NT2/D1 (cell line): ENCODE measurements at regions not wholly inside any gene's neighbourhood (a gene's known extent, or its start where the extent isn't known, plus 50 kb on each side); places are given as distances from the start of the nearest gene placed in this dataset.
"Not testable (repeated sequence)": the region's sequence is repeated elsewhere in the genome, so short reads cannot be mapped to it uniquely, and the experiment has no call there.

Experiments used
- DNase-seq: peaks from one replicate; pipeline ENCODE4 v3.0.0-alpha.2; 2011; ENCODE audit warnings: low read depth, low spot score
- H3K27me3 ChIP-seq: 2 replicates; pipeline ENCODE4 v1.6.0; 2011; ENCODE audit warnings: mild to moderate bottlenecking; ENCODE audit not compliant: insufficient read length, insufficient read depth
- H3K36me3 ChIP-seq: 2 replicates; pipeline ENCODE4 v1.6.1; 2011; ENCODE audit warnings: mild to moderate bottlenecking, low read length, mixed read lengths; ENCODE audit not compliant: insufficient read depth, insufficient read length
- H3K4me1 ChIP-seq: 2 replicates; pipeline ENCODE4 v1.5.1; 2011; ENCODE audit not compliant: insufficient read depth, insufficient read length
- H3K4me3 ChIP-seq: 2 replicates; pipeline ENCODE4 v1.5.1; 2011; ENCODE audit warnings: low read depth; ENCODE audit not compliant: insufficient read length
- H3K9ac ChIP-seq: 2 replicates; pipeline ENCODE4 v1.6.0; 2011; ENCODE audit warnings: low read depth; ENCODE audit not compliant: insufficient read length
- H3K9me3 ChIP-seq: 2 replicates; pipeline ENCODE4 v1.5.1; 2011; ENCODE audit warnings: mild to moderate bottlenecking, low read length; ENCODE audit not compliant: insufficient read depth
- SUZ12 ChIP-seq: IDR thresholded peaks from 2 replicates; pipeline ENCODE4 v1.6.1; 2011; ENCODE audit not compliant: insufficient read length, insufficient read depth; ENCODE audit errors: extremely low read depth
- YY1 ChIP-seq: IDR thresholded peaks from 2 replicates; pipeline ENCODE4 v1.6.1; 2011; ENCODE audit not compliant: insufficient read length, insufficient read depth
- ZNF274 ChIP-seq: IDR thresholded peaks from 2 replicates; pipeline ENCODE4 v1.6.1; 2011; ENCODE audit warnings: mild to moderate bottlenecking, low read depth, low read length

DNA sequence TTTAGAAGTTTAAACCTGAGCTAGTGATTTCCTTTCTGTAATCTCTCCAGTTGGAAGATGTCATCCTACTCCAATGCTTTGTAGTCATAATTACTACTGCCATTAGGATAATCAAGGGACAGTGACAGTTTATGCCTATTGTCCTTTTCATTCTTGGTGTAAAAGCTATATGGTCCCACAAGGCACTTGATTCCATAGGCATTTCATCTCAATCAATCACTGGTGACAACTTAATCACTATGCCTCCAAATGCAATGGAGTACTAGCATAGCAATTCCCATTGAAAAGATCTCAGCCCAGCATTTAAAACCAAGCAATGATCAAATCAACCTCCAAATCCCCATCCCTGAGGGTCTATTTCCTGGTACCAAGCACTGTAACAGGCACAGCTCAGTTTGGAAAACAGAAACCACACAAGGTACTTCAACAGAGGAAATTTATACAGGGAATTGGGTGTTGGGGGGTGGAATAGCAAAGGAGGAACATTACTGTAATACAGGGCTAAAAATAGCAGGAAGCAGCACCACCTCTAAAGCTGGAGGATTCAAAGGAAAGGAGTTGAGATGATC is 51.0 kb downstream of the FHIP2A start:
- Histone ChIP-seq H3K9me3 (no peaks in the 10 kb centered on the region), H3K27me3 (no peaks in the 10 kb centered on the region), H3K4me1 (no peaks in the 10 kb centered on the region), H3K4me3 (no peak overlapping the region), H3K9ac (no peak overlapping the region), H3K36me3 (no peaks in the 10 kb centered on the region)
- TF ChIP-seq SUZ12 (no peak), ZNF274 (no peak)
- no peak for DNase-seq

DNA sequence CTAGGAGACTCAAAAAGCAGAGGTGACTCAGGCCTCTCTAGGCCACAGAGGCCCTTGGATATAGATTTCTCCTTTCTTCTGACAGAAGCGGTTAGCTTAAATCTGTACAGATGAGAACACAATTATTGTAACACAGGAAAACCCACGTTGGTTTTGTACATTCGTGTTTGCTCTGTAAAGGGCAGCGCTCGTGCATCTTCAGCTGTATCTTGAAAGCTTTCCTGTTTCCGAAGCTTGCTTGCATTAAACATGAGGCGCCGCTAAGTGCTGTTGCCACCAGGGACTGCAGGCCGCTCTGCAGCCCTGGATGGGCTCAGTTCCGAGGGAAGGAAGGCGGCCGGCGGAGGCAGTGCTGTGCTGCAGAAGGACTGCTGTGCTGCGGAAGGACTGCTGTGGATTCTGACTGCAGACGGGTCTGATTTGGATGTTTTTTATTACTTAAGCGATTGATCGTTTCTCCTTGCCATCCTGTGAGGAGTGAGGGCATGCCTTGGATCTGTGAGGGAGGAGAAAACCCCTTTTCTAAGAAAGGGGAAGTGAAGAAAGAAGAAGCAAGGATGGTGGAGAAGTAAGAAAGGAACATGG is 53.3 kb downstream of the FHIP2A start:
- Histone ChIP-seq H3K9me3 (no peaks in the 10 kb centered on the region), H3K4me3 (no peak overlapping the region), H3K4me1 (no peaks in the 10 kb centered on the region), H3K27me3 (no peaks in the 10 kb centered on the region), H3K36me3 (no peaks in the 10 kb centered on the region), H3K9ac (no peak overlapping the region)
- TF ChIP-seq SUZ12 (no peak), ZNF274 (no peak), YY1 (no peak)
- peak; percentile 52 for DNase-seq

DNA sequence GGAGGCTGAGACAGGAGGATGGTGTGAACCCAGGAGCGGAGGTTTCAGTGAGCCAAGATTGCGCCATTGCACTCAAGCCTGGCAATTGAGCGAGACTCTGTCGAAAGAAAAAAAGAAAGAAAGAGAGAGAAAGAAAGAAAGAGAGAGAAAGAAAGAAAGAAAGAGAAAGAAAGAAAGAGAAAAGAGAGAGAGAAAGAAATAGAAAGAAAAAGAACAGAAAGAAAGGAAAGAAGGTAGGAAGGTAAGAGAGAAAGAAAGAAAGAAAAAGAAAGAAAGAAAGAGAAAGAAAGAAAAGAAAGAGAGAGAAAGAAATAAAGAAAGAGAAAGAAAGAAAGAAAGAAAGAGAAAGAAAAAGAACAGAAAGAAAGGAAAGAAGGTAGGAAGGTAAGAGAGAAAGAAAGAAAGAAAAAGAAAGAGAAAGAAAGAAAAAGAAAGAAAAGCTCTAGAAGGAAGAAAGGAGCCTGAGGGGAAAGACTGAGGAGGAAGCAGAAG is 54.1 kb downstream of the FHIP2A start:
- not testable (repeated sequence) for H3K9ac ChIP-seq, H3K4me3 ChIP-seq, H3K9me3 ChIP-seq, H3K4me1 ChIP-seq, H3K27me3 ChIP-seq, DNase-seq, H3K36me3 ChIP-seq

DNA sequence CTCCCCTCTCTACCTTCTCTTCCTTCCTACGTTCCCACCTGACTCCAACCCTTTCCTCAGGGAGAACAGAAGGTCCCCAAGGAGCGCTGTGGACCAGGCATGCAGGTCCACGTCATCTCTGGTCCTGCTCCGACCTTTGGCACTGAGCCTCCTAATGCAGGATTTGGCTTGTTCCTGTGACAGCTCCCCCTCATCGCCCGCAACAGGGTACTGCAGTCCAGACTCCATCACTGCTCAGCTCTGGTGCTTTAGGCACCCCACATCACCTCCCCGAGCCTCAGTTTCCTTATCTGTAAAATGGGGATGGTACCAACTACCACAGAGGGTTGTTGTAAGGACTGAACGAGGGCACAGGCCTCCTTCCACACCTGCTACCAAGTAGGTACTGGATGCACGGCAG is 54.6 kb downstream of the FHIP2A start:
- Histone ChIP-seq H3K36me3 (no peaks in the 10 kb centered on the region), H3K9me3 (no peaks in the 10 kb centered on the region), H3K4me3 (no peak overlapping the region), H3K4me1 (no peaks in the 10 kb centered on the region), H3K9ac (no peak overlapping the region), H3K27me3 (no peaks in the 10 kb centered on the region)
- DNase-seq, result no peak
- TF ChIP-seq YY1, result no peak
- no peak for TF ChIP-seq ZNF274
- no peak for TF ChIP-seq SUZ12

DNA sequence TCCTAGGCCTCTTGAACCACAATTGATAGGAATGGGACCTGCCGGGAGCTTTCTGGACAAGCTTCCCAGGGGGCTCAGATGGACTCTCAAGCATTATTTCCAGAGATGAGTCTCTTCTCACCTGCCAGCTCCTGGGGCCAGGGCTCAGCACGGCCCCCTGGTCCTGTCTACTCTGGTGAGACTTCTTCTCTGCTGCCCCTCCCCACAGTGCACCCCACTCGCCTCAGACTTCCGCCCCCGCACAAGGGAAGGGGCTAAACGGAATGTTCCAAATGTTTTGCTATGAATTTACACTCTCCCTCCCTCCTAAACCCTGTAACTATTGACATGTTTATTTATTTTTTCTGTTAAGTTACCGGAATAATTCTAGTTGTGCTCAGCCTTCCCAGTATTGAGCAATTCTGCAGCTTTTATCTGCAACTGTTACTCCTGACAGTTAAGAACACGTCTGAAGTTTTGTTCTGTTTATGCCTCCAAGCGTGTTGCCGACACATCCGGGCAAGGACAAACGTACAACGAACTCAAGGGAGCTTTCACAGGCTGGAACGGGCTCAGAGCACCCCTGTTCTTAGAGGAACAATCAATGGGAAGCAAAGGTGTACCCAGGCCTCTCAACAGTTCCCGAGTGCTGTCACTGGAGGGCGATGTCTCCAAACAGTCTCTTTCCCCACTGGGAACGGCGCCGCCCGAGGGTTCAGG is 55.2 kb downstream of the FHIP2A start:
- no peaks in the 10 kb centered on the region for H3K9me3 ChIP-seq
- H3K27me3 ChIP-seq, result no peaks in the 10 kb centered on the region
- DNase-seq, result peak; percentile 73
- no peaks in the 10 kb centered on the region for H3K36me3 ChIP-seq
- no peak overlapping the region for H3K9ac ChIP-seq
- TF ChIP-seq YY1, result no peak
- no peak for TF ChIP-seq SUZ12
- TF ChIP-seq ZNF274, result no peak
- no peak overlapping the region for H3K4me3 ChIP-seq
- H3K4me1 ChIP-seq, result peaks cover under 1% of the 10 kb centered on the region

DNA sequence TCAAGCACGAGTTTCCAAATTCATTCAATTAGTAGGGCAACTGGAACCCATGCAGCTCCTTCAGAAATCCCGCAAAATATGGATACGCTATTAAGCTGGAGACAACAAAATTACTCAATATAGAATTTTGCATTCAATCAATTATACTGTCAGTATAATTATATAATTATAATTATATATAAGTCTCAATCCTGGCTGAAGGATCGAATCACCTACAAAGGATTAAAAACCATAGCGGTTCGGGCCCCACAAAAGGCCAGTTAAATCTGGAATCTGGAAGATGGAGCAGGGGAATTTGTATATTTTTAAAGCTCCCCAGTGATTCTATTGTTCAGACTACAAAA is 55.7 kb downstream of the FHIP2A start:
- H3K36me3 ChIP-seq, result no peaks in the 10 kb centered on the region
- H3K9me3 ChIP-seq, result no peaks in the 10 kb centered on the region
- peaks cover 5% of the 10 kb centered on the region for H3K4me1 ChIP-seq
- no peaks in the 10 kb centered on the region for H3K27me3 ChIP-seq
- DNase-seq, result no peak
- no peak overlapping the region for H3K4me3 ChIP-seq
- TF ChIP-seq SUZ12 (no peak), YY1 (no peak), ZNF274 (no peak)
- no peak overlapping the region for H3K9ac ChIP-seq

DNA sequence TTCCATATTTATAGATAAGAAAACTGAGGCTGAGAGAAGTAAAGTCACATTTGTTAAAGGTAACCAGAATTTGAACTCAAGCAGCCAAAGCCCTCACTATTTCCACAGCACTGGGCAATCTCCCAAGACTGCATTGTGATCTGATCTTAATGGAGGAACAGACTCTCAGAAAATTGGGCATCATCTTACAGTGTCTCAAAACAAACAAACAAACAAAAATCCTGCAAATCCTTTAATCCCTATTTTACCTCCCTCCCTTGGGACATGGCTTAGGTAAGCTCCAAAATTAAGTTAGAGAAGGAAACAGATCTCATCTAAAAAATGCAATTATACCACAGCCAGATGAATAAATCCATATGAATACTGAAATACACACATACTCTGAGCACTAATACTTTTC is 57.5 kb downstream of the FHIP2A start:
- Histone ChIP-seq H3K4me3 (no peak overlapping the region), H3K9ac (no peak overlapping the region), H3K9me3 (no peaks in the 10 kb centered on the region), H3K27me3 (no peaks in the 10 kb centered on the region), H3K36me3 (no peaks in the 10 kb centered on the region), H3K4me1 (peaks cover 6% of the 10 kb centered on the region)
- TF ChIP-seq ZNF274, result no peak
- TF ChIP-seq SUZ12, result no peak
- no peak for TF ChIP-seq YY1
- DNase-seq, result no peak
